HG03159 (cell line): ENCODE measurements at regions not wholly inside any gene's neighbourhood (a gene's known extent, or its start where the extent isn't known, plus 50 kb on each side); places are given as distances from the start of the nearest gene placed in this dataset.
A peak's percentile ranks its signal among the peaks of the same experiment; 100 is the strongest.
"Not testable (repeated sequence)": the region's sequence is repeated elsewhere in the genome, so short reads cannot be mapped to it uniquely, and the experiment has no call there.

Source experiments
- ATAC-seq: cut with Tn5 transposase; IDR thresholded peaks from one replicate; pipeline ENCODE4 v1.9.1; 2021; ENCODE audit warnings: mild to moderate bottlenecking, moderate library complexity; ENCODE audit not compliant: unreplicated experiment

GRCh38 chr3:182644790-182645433, 148.4 kb upstream of the ATP11B start:
- no peak for ATAC-seq

GRCh38 chr3:182650568-182651128, 142.7 kb upstream of the ATP11B start:
- ATAC-seq: no peak

GRCh38 chr3:182651461-182651860, 141.8 kb upstream of the ATP11B start:
- ATAC-seq: no peak

- not testable (repeated sequence) for ATAC-seq
These were observed 140.2 kb upstream of the ATP11B start for GRCh38 chr3:182653065-182653464.

GRCh38 chr3:182668541-182668940, 124.8 kb upstream of the ATP11B start:
- no peak for ATAC-seq

- no peak for ATAC-seq
These were observed 124.3 kb upstream of the ATP11B start for GRCh38 chr3:182668974-182669373.

GRCh38 chr3:182671541-182671940, 121.8 kb upstream of the ATP11B start:
- ATAC-seq: no peak

- ATAC-seq: no peak
These were observed 121.4 kb upstream of the ATP11B start for GRCh38 chr3:182671942-182672341.

GRCh38 chr3:182673336-182673735, 120.0 kb upstream of the ATP11B start:
- ATAC-seq: no peak

- peak; percentile 92 for ATAC-seq
These were observed 110.8 kb upstream of the ATP11B start for GRCh38 chr3:182682263-182683241.

- peak; percentile 54 for ATAC-seq
These were observed 109.9 kb upstream of the ATP11B start for GRCh38 chr3:182683453-182683852.

GRCh38 chr3:182683858-182684257, 109.4 kb upstream of the ATP11B start:
- no peak for ATAC-seq

GRCh38 chr3:182686033-182686886, 107.0 kb upstream of the ATP11B start:
- ATAC-seq: no peak

- ATAC-seq: no peak
These were observed 103.1 kb upstream of the ATP11B start for GRCh38 chr3:182690172-182690571.

GRCh38 chr3:182692021-182692420, 101.3 kb upstream of the ATP11B start:
- peak; percentile 88 for ATAC-seq

- ATAC-seq: peak; percentile 48
These were observed 100.6 kb upstream of the ATP11B start for GRCh38 chr3:182692695-182693094.

GRCh38 chr3:182693723-182694122, 99.6 kb upstream of the ATP11B start:
- ATAC-seq: no peak

- no peak for ATAC-seq
These were observed 96.4 kb upstream of the ATP11B start for GRCh38 chr3:182696916-182697315.

- no peak for ATAC-seq
These were observed 95.9 kb upstream of the ATP11B start for GRCh38 chr3:182697345-182697919.

GRCh38 chr3:182698078-182698477, 95.2 kb upstream of the ATP11B start:
- ATAC-seq: no peak
